SK-N-MC (cell line): ENCODE measurements at regions not wholly inside any gene's neighbourhood (a gene's known extent, or its start where the extent isn't known, plus 50 kb on each side); places are given as distances from the start of the nearest gene placed in this dataset.

ENCODE experiments used
- EZH2 ChIP-seq: fragments of 200-600 bp; sonication (generic); IDR thresholded peaks from one replicate; pipeline ENCODE4 v1.6.1; 2017; ENCODE audit warnings: antibody characterized with exemption
- FOXP2 ChIP-seq: optimal IDR thresholded peaks from 2 replicates; pipeline ENCODE3; 2011; ENCODE audit warnings: mild to moderate bottlenecking, moderate library complexity; ENCODE audit not compliant: insufficient read depth; ENCODE audit errors: extremely low read length, control extremely low read depth
- POLR2AphosphoS5 ChIP-seq: IDR thresholded peaks from 2 replicates; pipeline ENCODE4 v1.6.1; 2012; ENCODE audit warnings: mild to moderate bottlenecking, low read depth, low read length, borderline replicate concordance

DNA sequence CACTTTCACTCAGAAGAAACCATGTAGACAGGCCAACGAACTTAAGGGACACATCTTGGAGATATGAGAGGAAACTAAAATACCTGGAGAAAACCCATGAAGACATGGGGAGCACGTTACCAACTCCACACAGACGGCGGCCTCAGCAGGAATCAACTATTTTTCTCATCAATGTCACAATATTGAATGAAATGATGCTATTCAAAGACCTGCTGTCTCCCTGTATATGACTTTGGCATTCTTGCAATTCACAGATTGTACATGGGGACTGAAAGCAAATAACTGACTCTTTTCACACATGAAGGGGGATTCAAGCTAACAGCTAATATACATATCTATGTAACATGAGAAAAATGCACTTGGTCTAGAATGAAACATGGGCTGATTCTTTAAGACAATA lies 869.0 kb downstream of the NXPH1 start:
- no peak for TF ChIP-seq EZH2
- no peak for TF ChIP-seq POLR2AphosphoS5
- TF ChIP-seq FOXP2: no peak
